GM21381 (cell line): ENCODE measurements at regions not wholly inside any gene's neighbourhood (a gene's known extent, or its start where the extent isn't known, plus 50 kb on each side); places are given as distances from the start of the nearest gene placed in this dataset.

Experiments
- ATAC-seq: cut with Tn5 transposase; IDR thresholded peaks from one replicate; pipeline ENCODE4 v1.9.1; 2021; ENCODE audit warnings: mild to moderate bottlenecking, moderate library complexity; ENCODE audit not compliant: unreplicated experiment

DNA sequence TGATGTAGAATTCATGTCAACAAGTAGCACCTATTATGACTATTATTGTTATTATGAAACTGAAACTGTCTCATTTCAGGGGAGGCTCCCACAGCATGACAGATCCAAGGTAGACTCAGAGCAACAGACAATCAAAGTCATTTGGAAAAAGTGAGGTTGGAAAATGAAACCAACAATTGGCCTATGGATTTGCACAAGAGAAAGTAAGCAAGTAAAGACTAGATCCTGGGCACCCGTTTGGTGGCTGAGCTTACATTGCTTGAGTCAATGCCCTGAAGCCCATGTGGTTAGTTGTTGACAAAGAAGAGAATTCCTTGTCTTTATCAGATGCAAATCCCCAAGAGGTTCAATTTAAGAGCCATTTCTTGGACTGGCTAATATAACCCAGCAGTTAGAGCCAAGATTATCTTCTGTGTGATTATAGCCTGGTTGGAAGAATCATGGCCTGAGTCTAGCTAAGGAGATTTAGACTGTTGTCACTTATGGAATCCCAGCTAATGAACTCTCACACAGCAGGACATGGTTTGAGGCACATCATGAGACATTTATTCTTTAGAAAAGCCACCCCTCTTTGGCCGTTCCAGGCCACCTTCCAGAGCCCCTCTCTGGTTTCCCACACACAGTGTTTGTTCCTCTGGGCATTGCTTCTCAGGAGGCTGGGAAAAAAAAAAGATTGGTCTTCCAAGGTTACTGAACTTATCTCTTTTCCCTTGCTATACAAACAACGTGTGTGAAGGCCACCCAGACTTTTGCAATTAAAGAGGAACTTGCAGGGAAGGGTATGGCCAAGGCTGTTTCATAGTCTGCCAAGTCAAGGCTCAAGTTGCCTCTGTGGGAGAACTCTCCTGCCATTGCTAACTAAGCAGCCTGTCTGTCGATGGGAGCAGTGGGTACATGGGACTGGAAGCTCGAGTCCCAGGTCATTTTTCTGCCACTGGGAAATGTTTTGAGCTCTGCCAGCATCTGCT lies 399.5 kb downstream of the ENC1 start:
- no peak for ATAC-seq

DNA sequence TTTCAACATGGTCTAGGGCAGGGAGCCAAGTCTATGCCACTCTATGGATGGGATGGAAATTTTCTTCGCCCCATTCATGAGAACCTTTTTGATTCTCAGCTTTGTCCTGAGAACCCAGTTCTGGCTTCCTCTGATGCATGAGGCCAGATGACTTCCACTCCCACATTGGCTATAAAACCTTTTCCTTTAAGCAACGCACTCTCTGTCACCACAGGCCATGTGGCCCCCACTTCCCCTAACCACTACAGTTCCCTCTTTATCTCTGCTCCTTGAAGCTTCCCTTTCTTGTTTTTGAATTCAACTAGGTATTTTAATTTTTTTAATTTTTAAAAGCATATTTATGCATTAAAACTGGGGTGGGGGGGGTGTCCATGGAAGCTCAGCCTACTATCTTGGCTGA lies 401.3 kb downstream of the ENC1 start:
- no peak for ATAC-seq

DNA sequence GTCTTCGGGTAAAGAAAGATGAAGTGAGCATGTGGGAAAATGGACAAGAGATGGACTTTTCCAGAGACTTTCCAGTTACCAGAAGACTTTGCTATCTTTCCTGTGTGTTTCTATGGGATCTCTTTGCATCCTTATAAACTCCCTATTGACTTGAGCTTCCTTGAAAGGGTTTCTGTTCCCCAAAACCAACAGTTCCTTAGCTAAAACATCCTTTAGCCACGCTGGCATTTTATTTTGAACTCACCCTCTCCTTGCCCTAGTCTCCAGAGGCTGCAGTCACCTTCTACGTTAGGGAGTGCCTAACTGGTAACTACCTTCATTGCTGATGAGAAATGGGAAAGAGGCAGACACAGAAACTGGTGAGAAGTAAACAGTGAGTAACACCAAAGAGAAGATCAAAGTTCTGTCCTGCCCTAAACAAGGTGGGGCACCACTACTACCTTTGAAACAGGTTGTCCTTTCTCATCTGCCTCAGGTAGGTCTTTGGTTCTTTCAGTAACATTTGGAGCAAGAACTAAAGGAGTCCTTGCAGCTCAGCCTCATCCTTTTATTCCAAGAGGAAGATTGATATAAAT lies 402.9 kb downstream of the ENC1 start:
- no peak for ATAC-seq

DNA sequence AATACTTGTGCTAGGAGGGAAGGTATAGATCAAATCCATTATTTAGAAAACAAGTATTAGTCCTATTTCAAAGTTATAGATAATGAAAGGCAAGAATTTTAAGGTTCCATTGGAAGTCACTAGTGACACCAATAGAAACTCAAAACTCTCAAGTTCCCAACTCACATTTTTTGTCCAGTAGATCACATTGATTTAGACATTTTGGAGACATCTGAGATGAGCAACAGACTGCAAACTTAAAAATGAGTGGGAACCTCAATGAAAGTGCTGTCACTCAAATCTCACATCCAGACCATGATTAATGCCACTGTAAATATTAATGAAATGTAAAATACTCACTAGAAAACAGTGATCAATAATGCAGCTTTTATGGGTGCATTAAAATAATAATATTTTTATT lies 405.0 kb downstream of the ENC1 start:
- no peak for ATAC-seq

DNA sequence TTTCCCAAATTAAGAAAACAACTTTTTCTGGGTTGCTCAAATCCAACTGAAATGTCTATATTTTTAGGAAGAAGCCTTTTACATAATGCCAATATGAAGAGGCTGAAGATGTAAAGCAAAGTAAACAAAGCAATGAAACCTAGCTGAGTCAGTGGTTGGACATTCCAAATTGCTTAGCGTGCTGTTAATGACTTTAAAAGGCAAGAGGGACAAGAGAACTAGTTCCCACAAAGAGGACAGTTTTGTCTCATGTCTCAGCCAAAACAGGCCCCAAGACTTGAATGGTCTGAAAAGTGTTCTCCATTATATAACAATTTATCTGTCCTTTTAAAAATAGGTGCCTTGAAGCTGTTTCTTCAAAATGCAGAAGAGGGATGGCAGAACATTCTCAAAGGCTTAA lies 407.0 kb downstream of the ENC1 start:
- no peak for ATAC-seq

DNA sequence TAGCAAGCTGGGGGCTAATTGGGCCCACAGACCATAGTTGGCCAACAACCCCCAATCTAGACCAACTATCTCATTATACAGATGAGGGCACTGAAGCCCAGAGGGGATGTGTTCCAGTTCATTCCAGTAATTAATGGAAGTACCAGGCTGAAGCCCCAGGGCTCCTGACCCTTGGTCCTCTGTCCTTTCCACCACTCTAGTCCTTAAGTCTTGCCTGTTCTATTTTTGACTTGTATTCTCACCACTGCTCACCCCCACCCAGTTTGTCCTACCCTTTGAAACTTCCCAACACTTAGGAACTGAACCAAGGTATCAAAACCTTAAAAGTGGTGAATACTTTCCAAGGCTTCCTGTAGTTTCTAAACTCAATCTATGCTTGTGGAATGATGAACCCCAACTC lies 407.4 kb downstream of the ENC1 start:
- ATAC-seq, result no peak

DNA sequence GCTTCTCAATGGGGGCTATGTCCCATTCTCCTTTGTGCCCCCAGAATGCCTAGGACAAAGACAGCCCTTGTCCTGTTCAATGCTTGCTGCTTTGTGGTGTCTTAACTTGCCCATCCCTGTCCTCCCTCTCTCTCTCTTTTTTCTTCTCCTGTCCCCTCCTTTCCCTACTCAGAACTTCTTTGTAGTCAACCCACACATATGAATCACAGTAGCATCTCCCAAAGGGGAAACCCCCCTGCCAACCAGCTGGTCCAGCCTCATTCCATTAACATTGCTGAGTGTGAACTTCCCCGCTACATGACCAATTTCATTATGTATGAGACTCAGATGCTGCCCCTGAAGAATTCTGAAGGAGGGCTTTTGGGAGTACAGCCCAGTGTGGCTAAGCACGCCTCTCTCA lies 408.3 kb downstream of the ENC1 start:
- ATAC-seq, result no peak

DNA sequence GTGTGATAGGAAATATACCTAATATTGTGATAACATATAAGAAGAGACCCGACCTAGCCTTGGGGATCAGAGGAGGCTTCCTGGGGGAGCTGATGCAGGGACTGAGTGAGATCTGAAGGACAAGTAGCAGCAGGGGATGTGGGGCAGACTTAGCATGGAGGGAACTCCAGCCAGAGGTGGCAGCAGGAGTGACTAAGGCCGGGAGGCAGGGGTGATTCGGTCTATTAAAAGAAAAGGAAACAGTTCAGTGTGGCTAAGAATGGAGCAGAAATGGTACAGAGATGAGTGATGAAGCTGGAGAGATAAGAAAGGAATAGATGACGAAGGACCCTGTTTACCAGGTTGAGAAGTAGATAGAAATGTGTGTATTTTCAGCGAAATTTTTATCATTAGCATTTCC lies 408.8 kb downstream of the ENC1 start:
- ATAC-seq, result no peak

DNA sequence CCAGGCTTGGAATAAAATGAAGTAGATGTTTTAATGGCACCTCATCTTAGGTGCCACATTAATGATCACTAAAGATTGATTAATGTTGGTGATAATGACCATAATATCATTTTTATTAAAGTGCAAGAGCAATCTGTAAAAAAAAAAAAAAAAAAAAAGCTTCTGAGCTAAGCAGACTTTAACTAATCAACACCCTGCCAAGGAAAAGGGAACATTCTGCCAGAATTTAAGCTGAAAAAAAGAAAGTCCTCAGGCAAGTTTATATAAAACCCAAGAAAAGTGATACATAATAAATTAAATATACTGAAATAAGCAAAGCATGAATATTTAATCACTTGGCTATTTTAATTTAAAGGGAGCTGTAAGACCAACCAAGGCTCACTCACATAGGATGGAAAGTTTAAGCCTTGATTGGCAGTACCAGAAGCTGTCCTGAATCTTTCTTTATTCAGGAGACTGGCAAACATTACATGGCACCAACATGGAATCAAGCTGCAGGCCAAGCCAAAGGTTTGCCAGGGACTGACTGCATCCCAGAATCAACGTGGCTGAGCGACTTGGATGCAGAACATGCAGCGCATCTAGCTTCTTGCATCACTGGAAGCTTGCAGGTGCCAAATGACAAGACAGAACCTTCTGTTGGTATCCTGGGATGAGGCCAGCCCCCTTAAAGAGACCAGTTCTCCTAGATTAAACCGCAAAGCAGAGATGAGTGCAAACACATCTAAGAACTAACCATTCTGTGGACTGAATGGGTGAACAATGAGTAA lies 413.6 kb downstream of the ENC1 start:
- no peak for ATAC-seq

DNA sequence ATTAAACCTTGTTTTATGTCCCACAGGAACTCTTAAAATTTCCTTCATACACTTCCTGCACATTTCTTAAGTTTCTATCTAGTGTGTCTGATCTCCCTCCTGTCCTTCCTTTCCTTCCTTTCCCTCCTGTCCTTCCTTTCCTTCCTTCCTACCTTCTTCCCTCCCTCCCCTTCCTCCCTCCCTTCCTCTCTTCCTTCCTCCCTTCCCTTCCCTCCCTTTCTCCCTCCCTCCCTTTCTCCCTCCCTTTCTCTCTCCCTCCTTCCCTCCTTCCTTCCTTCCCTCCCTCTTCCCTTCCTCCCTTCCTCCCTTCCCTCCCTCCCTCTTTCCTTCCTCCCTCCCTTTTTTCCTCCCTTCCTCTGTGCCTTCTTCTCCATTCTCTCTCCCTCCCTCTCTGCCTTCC lies 414.9 kb downstream of the ENC1 start:
- no peak for ATAC-seq

DNA sequence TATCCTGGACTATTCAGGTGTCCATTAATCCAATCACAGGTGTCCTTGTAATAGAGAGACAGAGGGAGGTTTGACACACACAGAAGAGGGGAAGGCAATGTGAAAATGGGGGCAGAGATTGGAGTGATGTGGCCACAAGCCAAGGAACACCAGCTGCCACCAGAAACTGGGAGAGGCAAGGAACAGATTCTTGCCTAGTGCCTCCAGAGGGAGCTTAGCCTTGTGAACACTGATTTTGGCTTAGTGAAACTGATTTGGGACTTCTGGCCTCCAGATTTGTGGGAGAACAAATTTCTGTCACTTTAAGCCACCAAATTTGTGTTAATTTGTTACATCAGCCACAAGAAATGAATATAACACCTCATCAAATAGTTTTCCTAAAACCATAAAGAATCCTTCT lies 416.2 kb downstream of the ENC1 start:
- ATAC-seq, result no peak

DNA sequence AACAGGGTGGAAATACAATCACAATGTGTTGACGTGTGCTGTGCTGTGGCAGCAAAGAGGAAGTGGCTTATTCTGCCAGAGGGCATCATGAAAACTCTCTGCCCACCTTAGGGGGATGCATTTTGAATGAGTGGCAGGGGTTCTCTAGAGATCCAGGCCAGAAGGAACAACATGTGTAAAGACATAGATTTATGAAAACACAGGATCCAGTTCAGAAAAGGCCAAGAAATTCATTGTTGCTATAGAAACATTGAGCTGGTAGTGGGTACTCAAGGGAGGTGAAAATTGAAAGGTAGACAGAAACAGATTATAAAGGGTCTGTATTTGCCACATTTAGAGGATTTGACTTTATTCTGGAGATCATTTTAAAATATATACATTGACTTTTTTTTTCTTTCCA lies 417.7 kb downstream of the ENC1 start:
- ATAC-seq, result no peak

DNA sequence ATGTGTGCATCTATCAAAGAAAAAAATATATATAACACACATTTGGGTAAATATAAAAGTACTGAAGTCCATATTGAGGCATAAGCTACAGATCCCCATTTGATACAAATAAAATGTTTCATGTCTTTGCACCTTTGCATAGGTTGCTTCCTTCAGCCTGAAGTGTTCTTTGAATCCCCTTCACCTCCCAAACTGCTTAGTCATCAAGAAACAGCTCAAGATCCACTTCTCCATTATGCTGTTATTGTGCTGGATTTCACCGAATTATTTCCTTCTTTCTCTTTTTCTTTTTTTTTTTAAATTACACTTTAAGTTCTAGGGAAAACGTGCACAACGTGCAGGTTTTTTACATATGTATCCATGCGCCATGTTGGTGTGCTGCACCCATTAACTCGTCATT lies 419.1 kb downstream of the ENC1 start:
- no peak for ATAC-seq

DNA sequence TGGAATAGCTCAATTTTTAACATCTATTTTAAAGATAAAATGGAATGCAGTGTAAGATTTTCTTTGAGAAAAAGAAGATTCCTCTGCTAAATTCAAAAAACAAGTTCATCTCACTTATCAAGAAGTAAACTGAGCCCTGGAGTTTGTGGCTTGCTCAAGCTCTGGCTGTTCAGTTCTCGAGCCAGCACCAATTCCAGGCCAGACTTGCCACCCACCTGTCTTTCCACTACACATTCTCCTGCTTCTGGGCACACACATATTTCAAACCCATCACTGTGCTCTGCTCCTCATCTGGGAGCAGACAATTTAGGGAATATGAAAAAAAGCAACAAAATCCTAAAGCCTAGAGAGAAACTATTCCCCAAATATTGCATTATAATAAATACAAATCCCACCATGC lies 424.5 kb downstream of the ENC1 start:
- ATAC-seq, result no peak

DNA sequence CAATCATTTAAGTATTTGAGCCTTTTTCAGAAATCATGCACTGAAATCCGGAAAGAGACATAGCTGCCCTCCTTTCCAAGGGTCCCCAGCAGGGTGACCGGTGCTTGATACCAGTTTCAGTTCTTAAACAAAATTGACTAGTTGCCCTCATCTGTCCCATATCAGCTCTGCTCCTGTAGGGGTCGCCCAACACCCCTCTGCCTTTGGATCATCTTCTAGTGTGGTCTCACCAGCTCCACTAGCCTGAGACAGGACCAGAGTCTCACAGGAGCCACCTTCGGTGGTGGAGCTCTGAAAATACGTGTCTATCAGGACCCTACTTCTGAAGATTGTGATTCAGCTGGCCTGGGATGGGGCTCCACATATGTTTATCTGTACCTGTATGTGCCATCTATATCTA lies 428.2 kb downstream of the ENC1 start:
- no peak for ATAC-seq

DNA sequence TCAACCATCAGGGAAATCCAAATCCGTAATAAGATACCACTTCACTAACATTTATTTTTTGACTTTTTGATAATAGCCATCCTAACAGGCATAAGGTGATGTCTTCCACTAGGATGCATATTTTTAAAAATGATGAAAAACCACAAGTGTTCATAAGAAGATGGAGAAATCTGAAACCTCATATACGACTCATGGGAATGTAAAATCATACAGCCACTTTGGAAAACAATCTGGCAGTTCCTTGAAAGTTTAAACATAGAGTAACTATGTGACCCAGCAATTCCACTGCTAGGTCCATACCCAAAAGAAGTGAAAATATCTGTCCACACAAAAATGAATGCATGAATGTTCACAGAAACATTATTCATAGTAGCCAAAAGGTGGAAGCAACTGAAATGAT lies 431.0 kb downstream of the ENC1 start:
- no peak for ATAC-seq

DNA sequence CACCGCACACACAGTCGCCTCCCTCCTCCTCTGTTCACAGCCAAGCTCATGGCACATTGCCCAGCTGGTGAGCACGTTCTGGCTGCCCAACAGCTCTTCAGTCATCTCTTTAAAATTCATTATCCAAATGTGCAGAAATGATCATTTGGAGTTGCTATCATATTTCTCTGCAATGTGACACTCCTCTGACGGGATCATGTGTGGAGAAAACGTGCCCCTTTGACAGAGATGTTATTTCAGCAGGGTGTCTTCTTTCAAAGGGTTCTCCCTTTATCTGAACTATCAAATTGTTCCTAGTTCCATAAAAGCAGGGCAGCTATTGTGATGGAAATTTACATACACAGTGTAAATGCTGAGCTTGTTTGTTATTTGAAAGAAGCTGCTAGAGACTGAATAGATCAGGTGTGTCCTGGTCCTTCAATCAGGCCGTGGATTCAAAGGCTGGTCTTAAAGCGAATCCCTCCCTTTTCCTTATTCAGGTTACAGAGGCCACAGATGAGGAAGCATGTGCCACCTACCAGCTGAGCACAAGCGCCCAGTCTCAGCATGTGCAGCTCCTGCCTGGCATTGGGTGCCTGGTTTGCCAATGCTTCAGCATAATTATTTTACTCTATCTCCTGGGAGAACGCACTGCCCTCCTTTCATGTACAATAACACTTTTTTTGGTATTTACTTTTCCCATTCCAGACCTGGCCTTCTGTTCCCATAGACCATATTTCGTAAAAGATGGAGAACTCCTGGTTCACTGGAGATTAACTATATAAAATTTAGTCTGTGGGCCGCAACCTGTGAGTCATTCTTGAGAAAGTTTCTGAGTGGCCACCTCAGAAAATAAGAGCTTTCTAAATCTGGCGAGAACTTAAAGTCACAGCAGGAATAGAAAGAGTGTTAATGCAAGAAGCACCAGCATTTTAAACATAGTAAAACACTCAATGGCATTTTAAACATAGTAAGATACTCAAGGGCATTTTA lies 433.7 kb downstream of the ENC1 start:
- no peak for ATAC-seq

DNA sequence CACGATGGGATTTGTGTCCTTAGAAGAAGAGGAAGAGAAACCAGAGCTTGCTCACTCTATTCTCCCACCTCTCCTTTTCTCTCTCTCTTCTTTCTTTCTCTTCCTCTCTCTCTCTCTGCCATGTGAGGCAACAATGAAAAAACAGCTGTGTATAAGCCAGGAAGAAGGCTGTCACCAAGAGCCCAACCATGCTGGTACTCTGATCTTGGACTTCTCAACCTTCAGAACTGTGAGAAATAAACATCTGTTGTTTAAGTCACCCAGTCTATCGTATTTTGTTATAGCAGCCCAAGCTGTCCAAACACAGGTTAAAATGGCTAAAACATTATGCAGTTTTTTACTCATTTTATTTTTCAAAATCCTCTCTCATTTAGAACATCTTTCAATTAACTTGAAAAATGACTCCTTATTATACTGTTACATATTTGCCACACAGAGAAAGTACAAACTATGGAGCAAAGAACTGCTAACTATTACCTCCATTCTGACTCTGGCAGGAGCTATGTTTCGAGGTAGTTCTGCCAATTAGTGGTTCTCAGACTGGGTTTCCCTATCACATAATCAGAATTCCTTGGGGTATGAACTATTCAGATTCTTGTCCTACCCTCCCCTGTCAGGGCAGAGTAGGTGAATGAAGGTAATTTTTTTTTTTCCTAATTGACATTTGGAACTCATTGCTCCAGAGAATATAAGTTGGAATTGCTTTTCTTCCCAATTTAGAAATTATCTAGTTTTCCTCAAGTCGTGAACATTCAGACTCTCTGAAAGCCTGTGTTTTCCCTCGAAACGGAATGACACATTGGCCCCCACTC lies 434.6 kb downstream of the ENC1 start:
- ATAC-seq, result no peak

DNA sequence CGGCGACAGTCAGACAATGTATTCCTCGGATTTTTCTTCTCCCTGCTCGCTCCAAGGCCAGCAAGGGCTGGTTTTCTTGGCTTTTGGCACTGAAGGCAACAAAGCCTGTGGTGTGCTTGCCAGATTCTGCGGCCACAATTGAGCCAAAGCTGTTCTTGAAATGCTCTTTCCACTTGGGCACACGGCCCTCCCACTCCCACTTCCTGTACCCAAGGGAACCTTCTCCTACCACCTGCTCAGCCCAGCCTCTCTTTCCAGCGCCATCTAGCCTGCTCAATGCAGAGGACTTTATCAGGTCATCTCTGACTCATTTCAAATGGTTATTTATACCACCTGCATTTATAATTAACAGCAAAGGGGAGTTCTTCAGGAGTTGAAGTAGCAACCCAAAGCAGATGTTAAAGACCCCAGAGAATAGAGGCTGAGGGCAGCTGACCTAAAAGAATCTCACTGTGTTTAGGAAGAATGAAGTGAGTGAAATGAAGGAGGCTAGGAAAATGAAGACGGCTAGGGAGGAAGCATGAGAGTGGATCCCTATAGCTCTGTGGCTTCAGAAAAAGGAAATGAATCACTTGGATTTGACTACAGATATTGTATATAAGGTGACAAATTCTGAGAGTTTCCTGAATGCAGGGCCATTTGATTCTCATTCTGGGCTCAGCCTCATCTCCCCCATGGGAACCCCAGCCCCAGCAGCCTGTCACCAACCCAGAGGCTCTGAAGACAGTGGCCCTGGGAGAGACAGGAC lies 439.0 kb downstream of the ENC1 start:
- peak; percentile 57 for ATAC-seq
